ENCODE measurements at regions not wholly inside any gene's neighbourhood (a gene's known extent, or its start where the extent isn't known, plus 50 kb on each side); places are given as distances from the start of the nearest gene placed in this dataset.

- no peak for DNase-seq (ENCODE audit: low spot score)
Measured at GRCh38 chr9:13755551-13755950, 476.1 kb upstream of the MPDZ start.

- DNase-seq (ENCODE audit: low spot score), result no peak
Measured at GRCh38 chr9:13750639-13751038, 471.1 kb upstream of the MPDZ start.

- no peak for DNase-seq (ENCODE audit: low spot score)
Measured at GRCh38 chr9:13750061-13750460, 470.6 kb upstream of the MPDZ start.

DNA sequence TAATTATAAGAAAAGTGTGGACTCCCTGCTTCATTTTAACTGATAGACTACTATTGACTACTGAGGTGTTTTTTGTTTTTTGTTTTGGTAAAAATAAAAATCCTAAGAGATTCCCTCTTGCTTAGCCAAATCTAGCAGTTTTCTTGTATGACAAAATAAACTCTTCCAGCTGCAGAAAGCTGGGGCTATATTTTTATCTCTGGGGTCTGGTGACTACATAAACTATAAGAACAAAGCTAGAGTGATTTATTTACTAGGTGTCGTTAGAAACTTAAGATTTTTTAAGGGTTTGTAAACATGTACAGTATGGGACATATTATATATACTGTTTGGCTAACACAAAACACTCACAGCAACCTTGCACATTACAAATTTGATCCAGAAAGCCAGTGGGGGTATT, 467.4 kb upstream of the MPDZ start:
- no peak for DNase-seq (ENCODE audit: low spot score)

- DNase-seq (ENCODE audit: low spot score), result no peak
Measured at GRCh38 chr9:13744261-13744901, 464.9 kb upstream of the MPDZ start.

- no peak for DNase-seq (ENCODE audit: low spot score)
Measured at GRCh38 chr9:13737885-13738284, 458.4 kb upstream of the MPDZ start.

GRCh38 chr9:13735181-13735580, 455.7 kb upstream of the MPDZ start:
- no peak for DNase-seq (ENCODE audit: low spot score)

GRCh38 chr9:13734601-13735000, 455.1 kb upstream of the MPDZ start:
- DNase-seq (ENCODE audit: low spot score), result no peak

DNA sequence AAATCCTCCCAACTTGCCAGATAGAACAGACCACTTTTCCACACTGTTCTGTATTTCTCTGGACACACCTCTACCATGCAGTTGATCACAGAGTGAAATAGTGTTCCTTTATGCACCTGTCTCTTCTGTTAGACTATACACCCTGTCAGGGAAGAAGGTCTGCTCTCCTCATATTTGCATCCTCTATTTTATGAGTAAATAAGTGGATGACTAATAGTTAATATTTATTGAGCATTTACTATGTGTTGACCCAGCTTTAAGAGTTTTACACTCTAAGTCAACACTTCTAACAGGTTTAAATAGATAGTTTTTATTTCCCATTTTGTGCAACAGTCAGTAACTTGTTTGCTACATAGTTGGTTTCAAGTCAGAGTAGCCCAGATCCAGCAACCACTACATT, 452.8 kb upstream of the MPDZ start:
- DNase-seq (ENCODE audit: low spot score), result no peak

DNA sequence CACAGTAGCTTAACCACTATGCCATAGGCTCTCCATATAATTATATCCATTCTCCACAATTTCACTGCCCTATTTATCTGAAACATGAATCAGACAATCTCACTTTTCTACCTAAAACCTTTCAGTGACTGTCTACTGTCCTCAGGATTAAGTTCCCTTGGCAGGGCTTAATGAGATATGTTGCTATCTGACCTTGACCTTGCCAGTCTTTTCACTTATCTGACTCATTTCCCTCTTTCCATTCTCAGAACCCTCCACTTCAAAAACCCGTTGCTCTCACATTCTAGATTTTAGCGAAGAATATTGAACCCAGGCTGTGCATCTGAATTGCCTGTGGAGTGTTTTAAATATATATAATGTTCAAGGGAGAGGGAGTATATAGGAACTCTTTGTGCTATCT, 452.1 kb upstream of the MPDZ start:
- no peak for DNase-seq (ENCODE audit: low spot score)

DNA sequence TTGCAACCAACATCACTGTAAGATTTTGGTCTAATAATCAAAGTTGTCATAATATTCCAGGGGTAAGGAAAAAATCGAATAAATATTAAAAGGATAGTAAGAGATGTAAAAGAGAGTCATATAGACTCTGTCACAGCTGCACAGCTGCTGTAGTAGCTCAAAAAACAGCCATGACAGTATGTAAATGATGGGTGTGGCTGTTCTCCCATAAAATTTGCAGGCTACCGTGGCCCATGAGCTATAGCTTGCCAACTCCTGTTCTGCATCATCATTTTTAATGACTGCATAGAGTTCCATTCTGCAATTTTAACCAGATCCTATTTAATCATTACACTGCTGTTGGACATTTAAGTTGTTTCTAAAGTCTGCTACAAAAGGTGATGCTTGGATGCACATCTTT, 450.5 kb upstream of the MPDZ start:
- no peak for DNase-seq (ENCODE audit: low spot score)

DNA sequence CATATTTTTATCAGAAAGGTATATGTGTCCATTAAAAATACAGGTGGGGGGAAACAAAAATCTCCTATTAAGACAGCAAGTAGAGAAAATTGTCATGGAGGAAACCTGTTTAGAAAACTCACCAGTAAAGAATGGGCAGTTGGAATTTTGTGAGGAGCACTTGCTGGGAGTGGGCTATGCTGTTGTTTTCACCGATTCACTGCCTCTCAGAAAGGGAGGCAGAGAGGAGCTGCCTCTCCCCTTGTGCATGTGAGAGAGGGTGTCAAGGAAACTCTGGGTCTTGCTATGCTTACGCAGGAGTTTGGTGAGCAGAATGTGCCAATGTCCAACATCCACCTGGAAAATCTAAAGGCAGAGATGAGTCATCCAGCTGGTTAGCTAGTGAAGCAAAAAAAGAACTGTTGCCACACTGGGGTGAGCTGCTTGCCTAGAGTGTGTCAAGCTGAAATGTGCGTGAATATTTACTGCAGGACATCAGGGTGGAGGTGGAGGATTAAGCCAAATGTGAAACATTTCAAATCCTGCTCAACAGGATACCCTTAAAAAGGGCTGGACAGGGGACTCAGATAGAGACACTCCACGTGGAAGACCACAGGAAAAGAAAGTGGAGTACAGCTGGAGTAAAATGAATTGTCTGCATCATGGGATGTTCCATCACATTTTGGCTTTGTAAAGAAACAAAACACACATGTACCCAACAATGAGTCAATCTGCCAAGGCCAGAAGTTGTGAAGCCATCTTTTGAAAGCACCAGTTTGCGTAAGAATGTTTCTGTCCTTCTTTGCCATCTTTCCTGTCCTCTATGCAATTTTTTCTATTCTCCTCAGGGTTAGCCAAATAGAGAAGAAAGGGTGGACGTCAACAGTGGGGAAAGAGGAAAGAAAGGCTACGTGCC, 449.7 kb upstream of the MPDZ start:
- no peak for DNase-seq (ENCODE audit: low spot score)

DNA sequence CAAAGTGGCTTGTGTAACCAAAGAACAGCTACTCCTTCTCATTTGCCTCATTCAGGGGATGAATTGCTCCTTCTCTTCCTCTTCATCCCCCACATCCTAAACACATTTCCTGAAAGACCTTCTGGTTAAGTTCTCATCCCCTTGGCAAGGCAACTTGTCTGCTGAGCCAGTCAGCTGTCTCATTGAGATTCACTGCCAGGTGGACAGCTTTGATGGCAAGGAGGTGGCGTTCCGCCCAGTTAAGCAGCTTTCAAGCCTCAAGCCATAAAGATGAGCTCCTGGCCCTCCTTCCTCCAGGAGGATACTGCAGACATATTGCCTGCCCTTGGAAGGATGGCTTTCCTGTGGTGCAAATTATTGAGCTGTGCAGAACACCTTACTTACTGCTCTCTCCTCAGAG, 448.6 kb upstream of the MPDZ start:
- peak; percentile 12 for DNase-seq (ENCODE audit: low spot score)

GRCh38 chr9:13726746-13727145, 447.3 kb upstream of the MPDZ start:
- DNase-seq (ENCODE audit: low spot score), result no peak

DNA sequence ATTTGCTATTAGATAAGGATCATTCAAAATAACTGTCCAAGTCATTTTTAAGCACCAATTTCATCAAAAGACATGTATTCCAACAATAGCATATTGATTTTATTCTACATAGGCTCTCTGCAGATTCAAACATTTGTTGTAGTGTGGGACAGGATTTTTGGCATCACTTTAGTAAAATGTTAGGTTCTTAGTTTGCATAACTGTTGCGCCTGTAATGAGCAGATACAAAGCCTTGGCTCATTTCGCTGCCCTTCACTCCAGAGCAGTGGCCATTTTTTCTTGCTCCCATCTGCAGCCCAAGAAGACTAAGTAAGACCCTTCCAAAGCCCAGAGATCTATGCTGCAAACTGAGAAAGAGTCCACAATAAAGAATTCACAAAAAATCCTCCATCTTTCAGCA, 446.0 kb upstream of the MPDZ start:
- no peak for DNase-seq (ENCODE audit: low spot score)

GRCh38 chr9:13721481-13722235, 442.2 kb upstream of the MPDZ start:
- DNase-seq (ENCODE audit: low spot score), result no peak

DNA sequence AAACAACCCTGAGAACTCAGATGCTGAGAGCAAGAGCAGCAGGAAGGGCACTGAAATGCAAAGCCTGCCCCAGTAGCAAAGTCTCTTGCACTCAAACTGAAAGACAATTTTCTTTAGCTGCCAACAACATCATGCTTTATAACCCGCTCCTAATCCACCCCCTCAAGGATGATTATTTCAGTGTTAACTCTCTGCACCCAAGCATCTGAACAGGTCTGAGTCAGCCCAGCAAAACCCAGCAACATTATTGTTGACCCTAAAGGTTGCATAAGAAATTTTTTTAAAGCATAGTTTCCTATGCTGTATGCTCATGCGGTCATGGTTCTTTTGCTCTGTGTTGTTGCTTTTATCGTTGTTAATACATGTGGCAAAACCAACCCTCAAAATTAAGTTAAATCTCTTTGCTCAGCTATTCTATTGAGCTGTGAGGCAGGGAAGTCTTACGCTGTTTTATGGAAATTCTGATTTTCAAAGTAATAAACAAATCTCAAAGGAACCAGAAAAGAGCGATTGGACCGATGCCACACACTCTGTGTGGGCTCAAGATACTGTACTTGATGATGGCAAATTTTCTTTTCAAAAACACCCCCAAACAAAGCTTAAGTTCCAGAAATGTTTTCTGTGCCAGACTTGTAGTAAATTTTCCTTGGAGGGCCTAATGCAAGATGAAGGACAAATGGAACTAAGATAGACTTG, 440.6 kb upstream of the MPDZ start:
- no peak for DNase-seq (ENCODE audit: low spot score)

DNA sequence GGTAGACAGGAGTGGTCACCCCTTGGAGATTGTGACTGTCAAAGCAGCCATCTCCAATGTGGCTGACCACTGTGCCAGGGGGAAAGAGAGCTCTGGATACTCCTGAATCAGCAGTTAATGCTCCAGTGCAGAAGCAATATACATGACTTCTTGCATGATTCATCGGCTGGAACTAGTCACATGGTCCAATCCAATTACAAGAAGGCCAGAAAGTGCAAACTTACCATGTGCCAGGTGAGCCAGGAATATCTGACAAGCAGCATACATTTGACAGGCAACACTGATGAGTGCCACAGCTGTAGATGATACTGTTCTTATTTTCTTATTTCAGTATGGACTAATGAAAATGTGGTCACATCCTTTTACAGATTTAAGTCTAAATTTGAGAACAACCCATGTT, 440.0 kb upstream of the MPDZ start:
- no peak for DNase-seq (ENCODE audit: low spot score)

DNA sequence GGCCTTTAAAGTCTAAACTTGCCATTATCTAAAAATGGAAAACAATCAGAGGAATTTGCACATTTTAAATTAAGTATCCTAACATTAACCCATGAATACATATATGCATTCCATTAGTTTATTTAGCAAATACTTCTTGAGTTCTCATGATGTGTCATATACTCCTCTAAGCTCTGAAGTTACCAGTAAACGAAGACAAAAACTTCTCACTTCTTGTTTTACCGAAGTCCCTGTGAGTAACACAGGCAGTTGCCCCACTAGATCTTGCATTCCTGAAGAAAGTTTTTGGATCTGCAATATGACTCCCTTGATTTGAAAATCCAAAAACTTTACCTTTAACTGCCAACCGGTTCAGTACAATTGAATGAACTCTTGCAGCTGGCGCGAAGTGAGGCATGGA, 439.0 kb upstream of the MPDZ start:
- no peak for DNase-seq (ENCODE audit: low spot score)

GRCh38 chr9:13718086-13718485, 438.6 kb upstream of the MPDZ start:
- DNase-seq (ENCODE audit: low spot score), result no peak

DNA sequence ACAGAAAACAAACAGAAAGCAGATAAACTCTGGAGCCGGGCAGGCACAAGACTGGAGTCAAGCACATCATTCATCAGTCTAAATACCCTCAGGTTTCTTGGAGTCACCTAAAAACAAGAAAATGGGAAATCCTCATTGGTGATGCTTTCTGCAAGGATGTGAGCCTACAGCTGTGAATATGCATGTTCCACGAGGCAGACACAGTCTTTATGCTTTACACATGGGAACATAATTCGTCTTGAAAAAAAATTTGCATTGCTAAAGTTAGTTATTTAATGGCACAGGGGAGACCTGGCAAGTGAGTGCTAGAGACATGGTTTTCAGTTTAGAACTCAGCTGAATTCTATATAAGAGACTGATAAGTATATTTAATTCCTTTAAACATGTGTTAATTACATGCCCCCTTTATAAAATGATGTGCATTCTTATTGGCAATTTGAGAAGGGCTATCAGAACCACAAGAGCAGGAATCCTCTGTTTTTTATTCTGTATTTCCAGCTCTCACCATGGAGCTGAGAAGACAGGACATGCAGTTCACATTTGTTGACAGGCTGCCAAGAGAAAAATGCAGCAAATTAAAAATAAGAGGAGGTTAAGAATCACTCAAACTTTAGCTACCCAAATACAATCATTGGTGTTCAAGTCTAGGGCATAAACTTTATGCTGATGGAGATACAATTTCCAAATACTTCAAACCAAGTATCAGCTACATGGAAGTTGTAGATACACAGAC, 438.0 kb upstream of the MPDZ start:
- DNase-seq (ENCODE audit: low spot score), result no peak

Measured in putamen (tissue), 1 donor.